ENCODE measurements at regions not wholly inside any gene's neighbourhood (a gene's known extent, or its start where the extent isn't known, plus 50 kb on each side); places are given as distances from the start of the nearest gene placed in this dataset.
"Not testable (repeated sequence)": the region's sequence is repeated elsewhere in the genome, so short reads cannot be mapped to it uniquely, and the experiment has no call there.

- Histone ChIP-seq H3K79me2 (replicated peaks; ENCODE audit: insufficient read depth, low read length) (no peaks in the 10 kb centered on the region), H3K27ac (ENCODE audit: low read length) (no peak overlapping the region), H3F3A (ENCODE audit: insufficient read depth, low read length, poor library complexity, severe bottlenecking) (no peaks in the 10 kb centered on the region), H3K27me3 (ENCODE audit: insufficient read depth, low read depth, low read length) (no peaks in the 10 kb centered on the region), H3K9me3 (ENCODE audit: low read length) (no peaks in the 10 kb centered on the region), H3K9me2 (ENCODE audit: insufficient read depth, low read length) (no peaks in the 10 kb centered on the region), H3K4me2 (ENCODE audit: low read length) (no peak overlapping the region), H4K20me1 (ENCODE audit: insufficient read depth) (no peaks in the 10 kb centered on the region), H3K4me3 (ENCODE audit: low read length) (no peak overlapping the region), H3K9ac (ENCODE audit: low read length) (no peak overlapping the region), H3K36me3 (ENCODE audit: insufficient read depth, low read length) (no peaks in the 10 kb centered on the region), H2AFZ (ENCODE audit: low read depth, low read length) (no peak overlapping the region)
- TF ChIP-seq MXI1 (conservative IDR thresholded peaks at IDR 0.05; ENCODE audit: poor library complexity, severe bottlenecking) (no peak), EZH2 (IDR thresholded peaks at IDR 0.05; ENCODE audit: borderline replicate concordance, insufficient read depth, low read length, poor library complexity, severe bottlenecking) (no peak), TAF1 (IDR thresholded peaks at IDR 0.05; ENCODE audit: low read depth) (no peak), POLR2AphosphoS5 (IDR thresholded peaks at IDR 0.05) (no peak), EP300 (conservative IDR thresholded peaks at IDR 0.05; ENCODE audit: poor library complexity, severe bottlenecking) (no peak), SMC3 (conservative IDR thresholded peaks at IDR 0.05; ENCODE audit: poor library complexity) (no peak), RAD21 (conservative IDR thresholded peaks at IDR 0.05) (no peak)
- TF ChIP-seq, protein P1, sequence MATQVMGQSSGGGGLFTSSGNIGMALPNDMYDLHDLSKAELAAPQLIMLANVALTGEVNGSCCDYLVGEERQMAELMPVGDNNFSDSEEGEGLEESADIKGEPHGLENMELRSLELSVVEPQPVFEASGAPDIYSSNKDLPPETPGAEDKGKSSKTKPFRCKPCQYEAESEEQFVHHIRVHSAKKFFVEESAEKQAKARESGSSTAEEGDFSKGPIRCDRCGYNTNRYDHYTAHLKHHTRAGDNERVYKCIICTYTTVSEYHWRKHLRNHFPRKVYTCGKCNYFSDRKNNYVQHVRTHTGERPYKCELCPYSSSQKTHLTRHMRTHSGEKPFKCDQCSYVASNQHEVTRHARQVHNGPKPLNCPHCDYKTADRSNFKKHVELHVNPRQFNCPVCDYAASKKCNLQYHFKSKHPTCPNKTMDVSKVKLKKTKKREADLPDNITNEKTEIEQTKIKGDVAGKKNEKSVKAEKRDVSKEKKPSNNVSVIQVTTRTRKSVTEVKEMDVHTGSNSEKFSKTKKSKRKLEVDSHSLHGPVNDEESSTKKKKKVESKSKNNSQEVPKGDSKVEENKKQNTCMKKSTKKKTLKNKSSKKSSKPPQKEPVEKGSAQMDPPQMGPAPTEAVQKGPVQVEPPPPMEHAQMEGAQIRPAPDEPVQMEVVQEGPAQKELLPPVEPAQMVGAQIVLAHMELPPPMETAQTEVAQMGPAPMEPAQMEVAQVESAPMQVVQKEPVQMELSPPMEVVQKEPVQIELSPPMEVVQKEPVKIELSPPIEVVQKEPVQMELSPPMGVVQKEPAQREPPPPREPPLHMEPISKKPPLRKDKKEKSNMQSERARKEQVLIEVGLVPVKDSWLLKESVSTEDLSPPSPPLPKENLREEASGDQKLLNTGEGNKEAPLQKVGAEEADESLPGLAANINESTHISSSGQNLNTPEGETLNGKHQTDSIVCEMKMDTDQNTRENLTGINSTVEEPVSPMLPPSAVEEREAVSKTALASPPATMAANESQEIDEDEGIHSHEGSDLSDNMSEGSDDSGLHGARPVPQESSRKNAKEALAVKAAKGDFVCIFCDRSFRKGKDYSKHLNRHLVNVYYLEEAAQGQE (IDR thresholded peaks at IDR 0.05; ENCODE audit: borderline replicate concordance): no peak
- TF ChIP-seq, protein P2, sequence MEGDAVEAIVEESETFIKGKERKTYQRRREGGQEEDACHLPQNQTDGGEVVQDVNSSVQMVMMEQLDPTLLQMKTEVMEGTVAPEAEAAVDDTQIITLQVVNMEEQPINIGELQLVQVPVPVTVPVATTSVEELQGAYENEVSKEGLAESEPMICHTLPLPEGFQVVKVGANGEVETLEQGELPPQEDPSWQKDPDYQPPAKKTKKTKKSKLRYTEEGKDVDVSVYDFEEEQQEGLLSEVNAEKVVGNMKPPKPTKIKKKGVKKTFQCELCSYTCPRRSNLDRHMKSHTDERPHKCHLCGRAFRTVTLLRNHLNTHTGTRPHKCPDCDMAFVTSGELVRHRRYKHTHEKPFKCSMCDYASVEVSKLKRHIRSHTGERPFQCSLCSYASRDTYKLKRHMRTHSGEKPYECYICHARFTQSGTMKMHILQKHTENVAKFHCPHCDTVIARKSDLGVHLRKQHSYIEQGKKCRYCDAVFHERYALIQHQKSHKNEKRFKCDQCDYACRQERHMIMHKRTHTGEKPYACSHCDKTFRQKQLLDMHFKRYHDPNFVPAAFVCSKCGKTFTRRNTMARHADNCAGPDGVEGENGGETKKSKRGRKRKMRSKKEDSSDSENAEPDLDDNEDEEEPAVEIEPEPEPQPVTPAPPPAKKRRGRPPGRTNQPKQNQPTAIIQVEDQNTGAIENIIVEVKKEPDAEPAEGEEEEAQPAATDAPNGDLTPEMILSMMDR (IDR thresholded peaks at IDR 0.05; ENCODE audit: poor library complexity, severe bottlenecking): no peak
These were observed 357.0 kb upstream of the AADAT start for GRCh38 chr4:170446782-170447181.

- H3K27me3 ChIP-seq (ENCODE audit: insufficient read depth, low read depth, low read length); H3K36me3 ChIP-seq (ENCODE audit: insufficient read depth, low read length); H3K27ac ChIP-seq (ENCODE audit: low read length); H3K9me3 ChIP-seq (ENCODE audit: low read length); H3K9ac ChIP-seq (ENCODE audit: low read length); H3F3A ChIP-seq (ENCODE audit: insufficient read depth, low read length, poor library complexity, severe bottlenecking); H3K4me3 ChIP-seq (ENCODE audit: low read length); H3K79me2 ChIP-seq (replicated peaks; ENCODE audit: insufficient read depth, low read length); H4K20me1 ChIP-seq (ENCODE audit: insufficient read depth); H2AFZ ChIP-seq (ENCODE audit: low read depth, low read length); H3K4me2 ChIP-seq (ENCODE audit: low read length); H3K9me2 ChIP-seq (ENCODE audit: insufficient read depth, low read length): not testable (repeated sequence)
These were observed 351.4 kb upstream of the AADAT start for GRCh38 chr4:170441146-170441545.

DNA sequence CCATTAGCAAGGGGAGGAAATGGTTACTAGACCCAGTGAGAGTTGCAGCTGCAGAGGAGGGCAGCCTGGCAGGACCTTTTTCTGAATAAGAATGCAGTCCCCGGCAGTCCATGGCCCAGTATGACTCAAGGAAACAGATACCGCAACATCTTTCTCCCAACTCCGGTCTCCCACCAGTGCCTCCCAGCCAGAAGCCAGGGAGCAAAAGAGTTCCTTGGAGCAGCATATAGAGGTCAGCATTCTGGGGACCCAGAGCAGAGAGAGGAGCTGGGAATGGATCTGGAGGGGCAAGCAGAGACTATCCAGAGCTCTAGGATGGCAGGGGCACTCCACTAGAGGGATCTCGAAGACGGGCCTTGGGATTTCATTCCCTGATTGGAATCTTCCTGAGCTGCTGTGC lies 339.2 kb upstream of the AADAT start:
- Histone ChIP-seq H3F3A (ENCODE audit: insufficient read depth, low read length, poor library complexity, severe bottlenecking) (no peaks in the 10 kb centered on the region), H2AFZ (ENCODE audit: low read depth, low read length) (no peak overlapping the region), H3K4me3 (ENCODE audit: low read length) (no peak overlapping the region), H3K4me2 (ENCODE audit: low read length) (no peak overlapping the region), H3K79me2 (replicated peaks; ENCODE audit: insufficient read depth, low read length) (no peaks in the 10 kb centered on the region), H3K27ac (ENCODE audit: low read length) (no peak overlapping the region), H3K27me3 (ENCODE audit: insufficient read depth, low read depth, low read length) (no peaks in the 10 kb centered on the region), H3K9me2 (ENCODE audit: insufficient read depth, low read length) (no peaks in the 10 kb centered on the region), H3K9ac (ENCODE audit: low read length) (no peak overlapping the region), H3K36me3 (ENCODE audit: insufficient read depth, low read length) (no peaks in the 10 kb centered on the region), H4K20me1 (ENCODE audit: insufficient read depth) (no peaks in the 10 kb centered on the region), H3K9me3 (ENCODE audit: low read length) (no peaks in the 10 kb centered on the region)
- no peak for TF ChIP-seq MXI1 (conservative IDR thresholded peaks at IDR 0.05; ENCODE audit: poor library complexity, severe bottlenecking)
